Umbilical cord (tissue), 1 donor: ENCODE measurements at regions not wholly inside any gene's neighbourhood (a gene's known extent, or its start where the extent isn't known, plus 50 kb on each side); places are given as distances from the start of the nearest gene placed in this dataset.

Experiments used
- DNase-seq: peaks from one replicate; pipeline ENCODE4 v3.0.0-alpha.2; 2015; ENCODE audit warnings: low spot score

- DNase-seq, result no peak
Measured at GRCh38 chr7:81606078-81606863, 163.6 kb downstream of the HGF start.

- DNase-seq, result no peak
Measured at GRCh38 chr7:81605493-81605892, 164.4 kb downstream of the HGF start.

- DNase-seq, result no peak
Measured at GRCh38 chr7:81604808-81605174, 165.1 kb downstream of the HGF start.

GRCh38 chr7:81604075-81604807, 165.6 kb downstream of the HGF start:
- DNase-seq, result no peak

GRCh38 chr7:81600608-81601007, 169.2 kb downstream of the HGF start:
- DNase-seq, result no peak

- no peak for DNase-seq
Measured at GRCh38 chr7:81598951-81599350, 170.9 kb downstream of the HGF start.

- DNase-seq, result no peak
Measured at GRCh38 chr7:81594767-81595166, 175.1 kb downstream of the HGF start.

- no peak for DNase-seq
Measured at GRCh38 chr7:81590131-81590530, 179.7 kb downstream of the HGF start.

- DNase-seq, result no peak
Measured at GRCh38 chr7:81584667-81585066, 185.2 kb downstream of the HGF start.

GRCh38 chr7:81583882-81584533, 185.8 kb downstream of the HGF start:
- DNase-seq, result no peak

- no peak for DNase-seq
Measured at GRCh38 chr7:81583090-81583489, 186.8 kb downstream of the HGF start.

- no peak for DNase-seq
Measured at GRCh38 chr7:81577642-81578340, 192.1 kb downstream of the HGF start.

- DNase-seq, result no peak
Measured at GRCh38 chr7:81574723-81575326, 195.0 kb downstream of the HGF start.

- DNase-seq, result no peak
Measured at GRCh38 chr7:81573932-81574331, 195.9 kb downstream of the HGF start.

- no peak for DNase-seq
Measured at GRCh38 chr7:81573128-81573527, 196.7 kb downstream of the HGF start.

GRCh38 chr7:81562581-81562980, 207.3 kb downstream of the HGF start:
- no peak for DNase-seq

- DNase-seq, result no peak
Measured at GRCh38 chr7:81560708-81561107, 209.1 kb downstream of the HGF start.

- no peak for DNase-seq
Measured at GRCh38 chr7:81549484-81550016, 220.3 kb downstream of the HGF start.

GRCh38 chr7:81534996-81535395, 234.9 kb downstream of the HGF start:
- no peak for DNase-seq

GRCh38 chr7:81534446-81534845, 235.4 kb downstream of the HGF start:
- DNase-seq, result no peak

- DNase-seq, result no peak
Measured at GRCh38 chr7:81533931-81534330, 235.9 kb downstream of the HGF start.
